HG03045 (cell line): ENCODE measurements at regions not wholly inside any gene's neighbourhood (a gene's known extent, or its start where the extent isn't known, plus 50 kb on each side); places are given as distances from the start of the nearest gene placed in this dataset.

Source experiments
- ATAC-seq: cut with Tn5 transposase; IDR thresholded peaks from one replicate; pipeline ENCODE4 v1.9.1; 2021; ENCODE audit warnings: mild to moderate bottlenecking, moderate library complexity; ENCODE audit not compliant: unreplicated experiment

DNA sequence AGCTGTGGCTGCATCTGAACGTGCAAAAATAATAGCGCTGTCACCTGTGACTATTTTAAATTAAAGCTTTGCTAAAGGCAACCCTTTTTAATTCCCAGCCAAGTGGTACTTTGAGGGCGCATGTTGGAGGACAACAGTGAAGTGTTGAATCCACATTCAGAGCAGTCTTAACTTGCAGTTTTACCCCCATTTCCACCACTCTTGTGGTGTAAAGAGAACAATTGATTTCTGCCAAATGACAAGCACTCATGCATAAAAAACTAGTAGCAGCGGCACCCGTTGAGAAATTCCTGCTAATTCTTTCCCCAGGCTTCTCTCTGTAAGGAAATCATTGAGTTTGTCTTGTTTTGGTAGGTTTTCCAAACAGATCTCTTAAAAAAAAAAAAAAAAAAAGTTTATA is 1033.3 kb downstream of the EFNB2 start:
- ATAC-seq, result no peak

DNA sequence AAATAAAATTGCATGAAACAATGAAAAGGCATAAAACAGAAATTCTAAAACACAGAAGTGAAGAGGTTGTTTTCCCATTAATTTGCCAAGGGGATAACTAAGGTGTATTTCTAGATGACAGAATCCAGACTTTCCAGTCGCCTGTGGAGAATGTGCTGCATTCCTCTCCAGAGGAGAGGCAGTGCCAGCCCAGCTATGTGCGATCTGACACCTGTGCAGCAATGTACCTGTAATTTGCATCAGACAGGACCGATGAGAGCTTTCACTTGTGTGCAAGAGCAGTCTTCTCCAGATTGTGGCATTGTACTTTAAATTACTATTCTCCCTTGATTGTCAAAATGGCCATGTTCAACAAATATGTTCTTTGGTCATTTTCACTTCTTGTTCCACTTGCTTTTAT is 1037.9 kb downstream of the EFNB2 start:
- ATAC-seq, result no peak

DNA sequence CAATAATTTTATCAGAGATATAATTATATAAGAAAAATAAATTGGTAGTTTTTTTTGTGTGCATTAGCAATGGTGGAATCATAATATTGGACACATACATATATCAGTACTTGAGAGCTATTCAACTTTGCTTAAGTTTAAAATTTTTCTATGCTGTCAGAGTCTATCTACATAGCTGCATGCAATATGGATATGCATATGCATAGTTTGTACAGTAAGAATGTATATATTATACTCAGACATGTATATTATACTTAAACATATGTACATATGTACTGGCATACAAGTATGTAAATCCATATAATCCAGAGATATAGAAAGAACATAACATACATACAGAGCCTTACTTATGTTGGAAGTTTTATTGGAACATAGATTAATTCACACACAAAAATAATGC is 1043.2 kb downstream of the EFNB2 start:
- ATAC-seq, result no peak

- ATAC-seq, result no peak
Observed at GRCh38 chr13:105491345-105491744, 1044.1 kb downstream of the EFNB2 start.

DNA sequence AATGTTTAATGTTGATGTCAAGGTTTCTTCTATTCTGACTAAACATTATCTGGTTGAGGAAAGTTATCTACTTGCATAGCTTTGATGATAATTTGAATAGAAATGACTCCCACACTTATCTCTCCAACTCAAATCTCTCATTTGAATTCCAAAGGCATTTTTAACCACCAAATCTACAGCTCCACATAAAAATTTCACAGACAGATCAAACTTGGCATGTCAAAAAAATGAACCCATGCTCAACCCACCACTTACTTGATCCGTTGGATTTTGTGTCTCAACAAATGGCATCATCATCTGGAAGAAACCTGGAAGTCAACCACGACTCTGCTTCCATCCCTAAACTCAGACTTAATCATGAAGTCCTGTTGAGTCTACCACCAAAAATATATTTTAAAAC is 1050.4 kb downstream of the EFNB2 start:
- ATAC-seq, result no peak

- no peak for ATAC-seq
Observed at GRCh38 chr13:105474983-105475610, 1060.4 kb downstream of the EFNB2 start.

- no peak for ATAC-seq
Observed at GRCh38 chr13:105471673-105472072, 1063.8 kb downstream of the EFNB2 start.

DNA sequence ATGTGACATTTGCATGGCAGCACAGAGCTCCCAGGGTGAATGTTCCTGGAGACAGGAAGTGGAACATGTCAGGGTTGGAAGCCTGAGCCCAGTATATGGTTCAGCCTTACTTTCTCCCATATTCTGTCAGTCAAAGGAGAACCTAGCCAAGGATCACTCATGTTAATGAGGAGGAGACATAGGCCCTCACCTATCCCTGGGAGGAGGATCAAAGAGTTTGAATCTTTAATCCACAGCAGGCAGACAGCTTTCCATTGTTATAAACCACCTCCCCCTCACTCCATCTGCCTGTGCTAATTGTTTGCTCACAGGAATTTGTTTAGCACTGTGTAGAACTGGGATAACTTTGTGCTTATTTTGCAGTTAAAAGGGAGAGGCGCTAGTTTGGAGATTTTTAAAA is 1069.1 kb downstream of the EFNB2 start:
- ATAC-seq, result no peak

DNA sequence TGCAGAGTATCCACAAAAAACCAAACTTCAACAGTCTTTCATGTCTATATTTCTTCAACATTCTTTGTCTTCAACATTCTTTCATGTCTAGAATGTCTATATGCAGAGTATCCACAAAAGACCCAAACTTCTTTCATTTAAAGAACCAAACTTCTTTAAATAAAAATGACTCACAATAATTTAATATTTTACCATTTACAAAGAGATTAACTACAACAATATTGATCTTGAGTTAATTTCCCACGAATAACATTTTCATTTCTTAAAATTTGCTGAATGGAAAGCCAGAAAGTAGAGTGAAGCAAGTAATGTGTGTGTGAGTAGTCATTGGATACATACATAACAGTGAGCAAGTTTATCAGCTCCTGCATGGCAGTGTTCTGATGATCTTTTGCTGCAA is 1069.7 kb downstream of the EFNB2 start, which contains the start of gene DAOA:
Gene DAOA, plus strand, starts transcription at position 301 of the 400 bp plus-strand sequence.
- no peak for ATAC-seq

DNA sequence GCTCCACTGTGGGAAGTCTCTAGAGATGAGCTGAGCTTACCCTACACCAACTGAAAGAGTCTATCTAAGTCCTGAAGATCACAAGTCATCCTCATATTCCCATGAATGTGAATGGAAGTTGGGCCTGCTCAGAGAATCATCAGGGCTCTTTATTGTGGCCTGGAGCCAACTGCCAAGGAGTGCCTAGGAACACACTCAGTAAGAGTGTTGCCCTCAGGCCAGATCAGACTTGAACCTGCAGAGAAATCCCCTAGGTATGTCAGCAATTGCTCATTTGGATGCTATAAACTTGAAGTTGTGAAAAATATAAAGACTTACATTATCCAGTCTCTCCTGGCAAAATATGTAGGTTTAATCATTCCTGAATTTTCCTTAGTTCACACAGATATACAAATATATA is 1070.2 kb downstream of the EFNB2 start:
- ATAC-seq, result no peak

- ATAC-seq, result no peak
Observed at GRCh38 chr13:105464249-105464648, 1071.2 kb downstream of the EFNB2 start.

GRCh38 chr13:105463011-105463501 is 1072.4 kb downstream of the EFNB2 start:
- ATAC-seq, result no peak

GRCh38 chr13:105462098-105462497 is 1073.4 kb downstream of the EFNB2 start:
- ATAC-seq, result no peak

GRCh38 chr13:105452895-105453294 is 1082.6 kb downstream of the EFNB2 start:
- ATAC-seq, result no peak

GRCh38 chr13:105450784-105451183 is 1084.7 kb downstream of the EFNB2 start:
- no peak for ATAC-seq

GRCh38 chr13:105448811-105449210 is 1086.7 kb downstream of the EFNB2 start:
- no peak for ATAC-seq

GRCh38 chr13:105446197-105446596 is 1089.3 kb downstream of the EFNB2 start:
- ATAC-seq, result no peak

DNA sequence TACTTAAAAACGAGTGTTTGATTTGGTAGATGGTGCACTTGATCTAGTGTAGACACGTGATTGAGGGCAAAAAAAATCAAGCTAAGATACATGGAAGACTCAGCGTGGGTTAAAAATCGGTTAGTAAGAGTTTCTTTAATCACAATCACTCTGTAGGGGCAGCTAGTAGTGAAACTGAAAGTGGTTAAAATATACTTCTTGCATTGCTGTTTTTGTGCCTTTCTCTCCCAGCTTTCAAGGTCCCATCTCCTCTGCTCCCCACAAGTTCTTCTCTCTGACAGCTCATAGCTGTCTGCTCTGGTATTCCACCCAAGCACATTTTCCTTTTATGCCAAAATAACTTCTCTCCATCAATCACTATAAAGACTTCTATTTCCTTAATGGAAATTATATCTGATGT is 1089.7 kb downstream of the EFNB2 start:
- ATAC-seq, result no peak

DNA sequence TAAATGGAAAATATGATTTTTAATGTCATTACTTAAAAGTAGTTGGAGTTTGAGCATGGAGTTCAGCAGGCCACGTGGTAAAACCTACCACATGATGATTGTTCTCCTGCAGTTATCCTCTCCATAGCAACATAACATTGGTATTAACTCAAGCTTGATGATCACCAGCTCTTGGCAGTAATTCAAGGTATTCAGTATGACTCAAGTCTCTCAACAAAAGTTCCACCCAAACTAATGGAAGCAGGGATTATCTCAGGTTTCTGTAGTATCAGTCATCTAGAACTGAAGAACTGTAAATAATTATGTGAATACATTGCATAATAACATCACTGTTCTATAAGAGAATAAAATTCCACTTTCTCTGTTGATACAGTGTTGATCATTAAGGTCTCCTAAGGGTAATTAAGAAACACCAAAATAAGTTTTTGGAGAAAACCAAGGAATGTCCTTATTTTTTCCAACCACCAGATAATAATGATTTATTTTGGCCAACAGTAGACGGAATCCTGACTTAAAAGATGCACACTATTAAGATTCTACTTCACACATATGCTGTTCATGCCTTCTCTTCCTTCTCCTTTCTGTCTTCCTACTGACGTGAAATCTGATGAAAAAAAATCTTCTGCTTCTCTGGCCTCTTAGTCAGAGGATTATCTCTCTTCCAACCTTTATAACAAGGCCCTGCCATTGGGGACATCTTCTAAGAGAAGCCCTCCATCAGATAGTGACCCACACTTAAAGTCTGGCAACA is 1092.3 kb downstream of the EFNB2 start:
- ATAC-seq, result no peak

DNA sequence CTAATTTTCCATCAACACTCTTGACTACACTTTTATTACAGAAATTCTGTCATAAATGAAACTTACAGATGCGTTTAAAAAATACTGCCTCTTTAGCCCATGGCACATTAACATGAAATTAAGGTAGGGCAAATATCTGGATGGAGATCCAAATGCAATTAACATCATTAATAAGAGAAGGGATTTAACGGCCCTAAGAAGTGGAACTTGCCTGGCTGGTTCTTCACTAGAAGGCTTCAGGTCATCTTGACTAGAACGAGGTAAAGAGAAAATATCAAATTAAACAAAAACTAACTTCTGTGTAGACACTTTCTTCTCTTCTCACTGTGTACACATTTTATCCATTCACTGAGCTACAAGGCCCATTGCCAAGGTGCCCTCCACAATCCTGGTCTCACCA is 1093.4 kb downstream of the EFNB2 start:
- ATAC-seq, result no peak

DNA sequence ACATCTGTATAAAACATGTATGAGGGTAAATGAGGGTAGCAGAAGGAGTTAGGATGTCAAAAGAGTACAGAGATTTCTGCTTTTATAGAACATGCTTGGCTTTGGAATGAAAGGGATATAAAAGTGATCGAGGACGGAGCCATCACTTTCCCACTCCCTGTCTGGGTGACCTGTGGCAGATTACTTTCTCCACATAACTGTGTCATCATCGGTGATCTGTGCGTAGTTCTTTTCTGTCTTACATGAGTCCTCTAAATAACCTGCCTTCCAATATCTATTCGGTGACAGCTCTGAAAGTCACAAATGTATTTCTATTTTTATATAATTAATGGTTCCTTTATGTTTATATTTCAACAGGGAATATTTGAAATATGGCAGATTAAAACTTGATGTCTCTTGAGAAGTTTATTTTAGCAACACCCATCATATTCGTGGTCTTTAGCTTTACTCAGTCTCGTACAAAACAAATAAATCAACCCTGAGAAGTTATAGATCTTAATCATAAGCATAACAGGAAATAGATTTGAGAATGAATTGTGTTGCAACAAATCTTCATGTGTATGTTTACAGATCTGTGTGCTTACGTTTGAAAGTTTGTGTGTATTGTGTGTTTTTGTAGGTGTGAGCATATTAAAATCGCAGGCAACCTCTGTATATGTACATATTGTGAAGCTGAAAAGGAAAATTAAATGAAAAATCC is 1094.3 kb downstream of the EFNB2 start:
- no peak for ATAC-seq

DNA sequence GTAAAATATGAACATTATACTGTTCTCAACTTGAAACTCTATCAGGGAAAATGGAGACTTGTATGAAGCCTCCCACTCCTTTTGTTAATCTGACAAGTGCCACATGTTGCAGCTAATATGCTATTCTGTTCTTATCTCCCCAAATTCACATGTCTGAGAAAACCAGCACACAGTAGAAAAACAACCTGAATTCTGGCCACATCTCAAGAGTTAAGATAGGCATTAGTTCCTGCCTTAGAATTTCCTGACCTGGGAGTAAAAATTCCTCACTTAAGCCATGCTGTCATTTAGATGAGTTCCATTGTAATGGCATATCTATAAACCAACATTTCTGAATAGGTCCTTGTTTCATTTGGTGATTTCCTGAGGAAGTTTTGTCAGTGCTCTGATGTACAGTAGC is 1098.5 kb downstream of the EFNB2 start:
- no peak for ATAC-seq
